IPS DF 6.9 (cell line): ENCODE measurements at regions not wholly inside any gene's neighbourhood (a gene's known extent, or its start where the extent isn't known, plus 50 kb on each side); places are given as distances from the start of the nearest gene placed in this dataset.
"Not testable (repeated sequence)": the region's sequence is repeated elsewhere in the genome, so short reads cannot be mapped to it uniquely, and the experiment has no call there.

Experiments
- DNase-seq: peaks from one replicate; pipeline ENCODE4 v3.0.0-alpha.2; 2013; ENCODE audit warnings: low read depth, low spot score
- H3K27ac ChIP-seq: one replicate; pipeline ENCODE4 v1.5.1; 2013; ENCODE audit warnings: low read length, control low read depth
- H3K27me3 ChIP-seq: 2 replicates; pipeline ENCODE4 v1.6.1; 2013; ENCODE audit warnings: mild to moderate bottlenecking, low read length; ENCODE audit not compliant: control insufficient read depth, insufficient read depth
- H3K36me3 ChIP-seq: 2 replicates; pipeline ENCODE4 v1.6.1; 2013; ENCODE audit warnings: low read length; ENCODE audit not compliant: control insufficient read depth, insufficient read depth
- H3K4me1 ChIP-seq: 2 replicates; pipeline ENCODE4 v1.6.1; 2013; ENCODE audit warnings: low read length; ENCODE audit not compliant: control insufficient read depth, insufficient read depth
- H3K4me3 ChIP-seq: 2 replicates; pipeline ENCODE4 v1.5.1; 2013; ENCODE audit warnings: mild to moderate bottlenecking, low read length
- H3K9me3 ChIP-seq: 2 replicates; pipeline ENCODE4 v1.6.1; 2013; ENCODE audit warnings: low read length, inconsistent platforms; ENCODE audit not compliant: control insufficient read depth, insufficient read depth
- WGBS: extraction: QIAGEN DNeasy Blood & Tissue Kit; methylation state at CpG from one replicate; pipeline ENCODE4 v1.1.7; 2013; ENCODE audit warnings: mixed read lengths, missing lambda C conversion rate; ENCODE audit not compliant: insufficient read length, insufficient coverage; 5-methylcytosine and 5-hydroxymethylcytosine counted together

GRCh38 chr13:40363653-40364052, 302.8 kb downstream of the FOXO1 start:
- no CpG with 5 or more reads among the region's 1 CpG for WGBS
- H3K27ac ChIP-seq, result no peak overlapping the region
- no peak for DNase-seq
- H3K4me1 ChIP-seq, result no peaks in the 10 kb centered on the region
- H3K36me3 ChIP-seq, result no peaks in the 10 kb centered on the region
- H3K4me3 ChIP-seq, result no peak overlapping the region
- H3K9me3 ChIP-seq, result no peaks in the 10 kb centered on the region
- H3K27me3 ChIP-seq, result no peaks in the 10 kb centered on the region

DNA sequence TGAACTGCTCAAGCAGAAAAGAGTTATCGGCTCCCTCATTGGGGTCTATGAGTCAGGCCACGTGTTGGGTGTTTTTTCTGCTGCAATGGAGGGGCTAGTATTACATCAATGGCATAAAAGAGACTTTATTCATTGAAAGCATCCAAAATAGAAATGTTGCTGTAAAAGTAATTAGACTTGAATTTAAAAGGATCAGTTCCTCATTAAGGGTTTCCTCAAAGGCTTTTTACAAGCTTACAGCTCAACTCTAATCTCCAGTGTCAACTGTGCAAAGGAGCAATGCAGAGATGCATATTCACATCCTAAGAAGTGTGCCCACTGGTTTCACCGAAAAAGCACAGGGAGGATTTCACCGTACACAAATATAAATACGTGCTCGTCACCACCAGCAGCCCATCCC, 300.3 kb downstream of the FOXO1 start:
- H3K4me3 ChIP-seq, result no peak overlapping the region
- H3K4me1 ChIP-seq, result no peaks in the 10 kb centered on the region
- WGBS, result no CpG with 5 or more reads among the region's 6 CpGs
- H3K9me3 ChIP-seq, result no peaks in the 10 kb centered on the region
- no peaks in the 10 kb centered on the region for H3K36me3 ChIP-seq
- no peak overlapping the region for H3K27ac ChIP-seq
- DNase-seq, result no peak
- H3K27me3 ChIP-seq, result no peaks in the 10 kb centered on the region

DNA sequence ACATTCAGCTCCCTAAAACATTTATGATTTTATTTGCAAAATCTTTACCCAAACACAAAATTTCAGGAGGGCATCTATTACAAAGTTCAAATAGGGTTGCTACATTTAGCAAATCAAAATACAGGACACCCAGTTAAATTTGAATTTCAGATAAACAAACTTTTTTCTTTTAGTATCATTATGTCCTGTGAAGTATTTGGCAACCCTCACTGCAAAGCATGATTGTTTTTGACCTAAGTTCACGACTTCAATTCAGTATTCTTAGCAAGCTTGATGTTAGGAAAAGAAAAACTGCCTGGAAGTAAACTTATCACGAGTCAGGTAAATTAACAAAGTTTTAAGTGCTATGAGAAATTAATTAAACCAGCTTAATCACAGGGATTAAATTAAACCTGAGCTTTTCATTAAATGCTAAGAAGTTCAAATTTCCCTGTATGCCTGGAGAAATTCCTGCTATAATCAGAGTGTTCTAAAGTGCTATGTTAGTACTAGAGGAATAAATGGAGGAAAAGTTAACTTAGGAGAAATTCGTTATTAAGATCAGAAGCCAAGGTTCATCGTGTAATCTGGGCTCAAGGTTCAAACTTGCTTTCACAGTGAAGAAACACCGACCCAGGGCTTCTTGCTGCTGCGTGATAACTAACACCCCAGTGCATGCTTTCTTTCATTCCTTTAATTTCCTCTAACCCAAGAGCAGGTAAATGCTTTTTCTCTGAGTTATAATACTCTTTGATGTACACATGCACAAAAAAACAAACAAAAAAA, 298.1 kb downstream of the FOXO1 start:
- no CpG with 5 or more reads among the region's 6 CpGs for WGBS
- DNase-seq, result no peak
- Histone ChIP-seq H3K36me3 (no peaks in the 10 kb centered on the region), H3K27me3 (no peaks in the 10 kb centered on the region), H3K4me1 (no peaks in the 10 kb centered on the region), H3K4me3 (no peak overlapping the region), H3K27ac (no peak overlapping the region), H3K9me3 (no peaks in the 10 kb centered on the region)

- Histone ChIP-seq H3K27me3 (no peaks in the 10 kb centered on the region), H3K4me3 (no peak overlapping the region), H3K9me3 (no peaks in the 10 kb centered on the region), H3K27ac (no peak overlapping the region), H3K36me3 (no peaks in the 10 kb centered on the region), H3K4me1 (no peaks in the 10 kb centered on the region)
- no CpG with 5 or more reads among the region's 4 CpGs for WGBS
- DNase-seq, result no peak
Measured at GRCh38 chr13:40370661-40371060, 295.8 kb downstream of the FOXO1 start.

- WGBS, result no CpG with 5 or more reads among the region's 7 CpGs
- Histone ChIP-seq H3K36me3 (no peaks in the 10 kb centered on the region), H3K9me3 (no peaks in the 10 kb centered on the region)
Measured at GRCh38 chr13:40371531-40372125, 294.8 kb downstream of the FOXO1 start.

GRCh38 chr13:40373608-40374007, 292.8 kb downstream of the FOXO1 start:
- not testable (repeated sequence) for H3K36me3 ChIP-seq, H3K4me3 ChIP-seq, H3K27ac ChIP-seq, DNase-seq, H3K27me3 ChIP-seq, H3K4me1 ChIP-seq, H3K9me3 ChIP-seq
- WGBS, result no CpG with 5 or more reads among the region's 6 CpGs

More at GRCh38 chr13:40371531-40372125, 294.8 kb downstream of the FOXO1 start:
- H3K4me1 ChIP-seq, result no peaks in the 10 kb centered on the region
- H3K27ac ChIP-seq, result no peak overlapping the region
- no peak overlapping the region for H3K4me3 ChIP-seq
- no peaks in the 10 kb centered on the region for H3K27me3 ChIP-seq
- no peak for DNase-seq

GRCh38 chr13:40375489-40376171, 290.8 kb downstream of the FOXO1 start:
- H3K27me3 ChIP-seq, result no peaks in the 10 kb centered on the region
- no peaks in the 10 kb centered on the region for H3K36me3 ChIP-seq
- H3K27ac ChIP-seq, result no peak overlapping the region
- H3K9me3 ChIP-seq, result no peaks in the 10 kb centered on the region
- no peak for DNase-seq
- no CpG with 5 or more reads among the region's 7 CpGs for whole genome bisulfite sequencing
- no peak overlapping the region for H3K4me3 ChIP-seq
- H3K4me1 ChIP-seq, result no peaks in the 10 kb centered on the region

DNA sequence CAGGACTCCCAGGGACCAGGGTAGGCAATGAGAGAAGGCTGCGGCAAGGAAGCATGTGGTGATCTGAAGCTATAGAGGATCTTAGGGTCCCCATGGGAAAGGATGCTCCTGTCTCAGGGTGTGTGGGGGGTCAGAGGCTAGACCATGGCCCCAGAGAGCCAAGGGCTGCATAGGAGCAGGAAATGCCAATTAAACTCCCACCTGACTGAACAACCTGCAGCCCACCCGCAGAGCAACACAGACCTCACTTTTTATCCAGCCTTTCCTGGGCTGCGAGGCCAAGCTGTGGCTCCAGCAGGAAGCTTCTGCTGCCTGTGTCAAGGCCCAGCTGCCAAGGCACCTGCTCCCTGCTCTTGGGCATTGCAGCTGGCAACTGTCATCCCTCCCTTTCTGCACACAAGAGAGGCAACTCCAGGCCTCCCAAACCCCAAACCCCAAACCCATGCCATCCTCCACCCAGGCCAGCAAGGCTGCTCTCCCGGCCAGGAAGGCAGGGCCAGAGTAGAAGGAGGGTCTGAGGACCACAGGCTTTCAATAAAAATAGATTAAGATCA, 290.1 kb downstream of the FOXO1 start:
- no peaks in the 10 kb centered on the region for H3K9me3 ChIP-seq
- H3K36me3 ChIP-seq, result no peaks in the 10 kb centered on the region
- no peak overlapping the region for H3K27ac ChIP-seq
- H3K27me3 ChIP-seq, result no peaks in the 10 kb centered on the region
- no peak overlapping the region for H3K4me3 ChIP-seq
- no peaks in the 10 kb centered on the region for H3K4me1 ChIP-seq
- no peak for DNase-seq
- no CpG with 5 or more reads among the region's 4 CpGs for WGBS

GRCh38 chr13:40376867-40377535, 289.4 kb downstream of the FOXO1 start:
- no peaks in the 10 kb centered on the region for H3K4me1 ChIP-seq

GRCh38 chr13:40377783-40378182, 288.7 kb downstream of the FOXO1 start:
- Histone ChIP-seq H3K9me3 (no peaks in the 10 kb centered on the region), H3K27me3 (no peaks in the 10 kb centered on the region), H3K4me1 (no peaks in the 10 kb centered on the region), H3K36me3 (no peaks in the 10 kb centered on the region), H3K4me3 (no peak overlapping the region), H3K27ac (no peak overlapping the region)
- WGBS, result no CpG with 5 or more reads among the region's 8 CpGs
- no peak for DNase-seq

More at GRCh38 chr13:40376867-40377535, 289.4 kb downstream of the FOXO1 start:
- Histone ChIP-seq H3K9me3 (no peaks in the 10 kb centered on the region), H3K4me3 (no peak overlapping the region), H3K36me3 (no peaks in the 10 kb centered on the region), H3K27me3 (no peaks in the 10 kb centered on the region), H3K27ac (no peak overlapping the region)
- DNase-seq, result no peak
- no CpG with 5 or more reads among the region's 10 CpGs for WGBS
